ENCODE measurements at regions not wholly inside any gene's neighbourhood (a gene's known extent, or its start where the extent isn't known, plus 50 kb on each side); places are given as distances from the start of the nearest gene placed in this dataset.

GRCh38 chr10:81251457-81252115 lies 623.4 kb upstream of the NRG3 start:
- POLR2A ChIA-PET = no interaction called here
- CTCF ChIA-PET = no interaction called here
- H3K36me3 ChIP-seq (ENCODE audit: control insufficient read depth in 2 of 2, insufficient read depth in 2 of 2, low read length in 1 of 2) = no peaks in the 10 kb centered on the region

More at GRCh38 chr10:81251457-81252115, 623.4 kb upstream of the NRG3 start:
- no peaks in the 10 kb centered on the region for H3K9me3 ChIP-seq (replicated peaks; ENCODE audit: control insufficient read depth, insufficient read depth, low read length)
- H2AFZ ChIP-seq (ENCODE audit: control insufficient read depth, low read depth, low read length) = no peak overlapping the region
- H4K20me1 ChIP-seq (ENCODE audit: control insufficient read depth, insufficient read depth) = no peaks in the 10 kb centered on the region
- WGBS (ENCODE audit: insufficient coverage, insufficient replicate concordance, low lambda C conversion rate, missing lambda C conversion rate) = 1% methylated on average over 4 of the region's 4 CpGs
- no peak for DNase-seq (ENCODE audit: low read depth, low spot score)
- TF ChIP-seq STAT1 (conservative IDR thresholded peaks at IDR 0.05) (no peak), ZBTB4 (CRISPR knock-in tag; IDR thresholded peaks at IDR 0.05) (no peak), RELB (IDR thresholded peaks at IDR 0.05; ENCODE audit: low read depth) (no peak), SMAD5 (IDR thresholded peaks at IDR 0.05; ENCODE audit: low read depth) (no peak), ZNF384 (IDR thresholded peaks at IDR 0.05; ENCODE audit: borderline replicate concordance, low read depth, low read length) (no peak), BCL3 (IDR thresholded peaks at IDR 0.05; ENCODE audit: borderline replicate concordance, insufficient read depth, low read depth, low read length, poor library complexity, severe bottlenecking) (no peak), POU2F2 (IDR thresholded peaks at IDR 0.05; ENCODE audit: borderline replicate concordance, low read depth, low read length) (no peak), SREBF2 (IDR thresholded peaks at IDR 0.05; ENCODE audit: low read length) (no peak)
- TF ChIP-seq, protein P1, sequence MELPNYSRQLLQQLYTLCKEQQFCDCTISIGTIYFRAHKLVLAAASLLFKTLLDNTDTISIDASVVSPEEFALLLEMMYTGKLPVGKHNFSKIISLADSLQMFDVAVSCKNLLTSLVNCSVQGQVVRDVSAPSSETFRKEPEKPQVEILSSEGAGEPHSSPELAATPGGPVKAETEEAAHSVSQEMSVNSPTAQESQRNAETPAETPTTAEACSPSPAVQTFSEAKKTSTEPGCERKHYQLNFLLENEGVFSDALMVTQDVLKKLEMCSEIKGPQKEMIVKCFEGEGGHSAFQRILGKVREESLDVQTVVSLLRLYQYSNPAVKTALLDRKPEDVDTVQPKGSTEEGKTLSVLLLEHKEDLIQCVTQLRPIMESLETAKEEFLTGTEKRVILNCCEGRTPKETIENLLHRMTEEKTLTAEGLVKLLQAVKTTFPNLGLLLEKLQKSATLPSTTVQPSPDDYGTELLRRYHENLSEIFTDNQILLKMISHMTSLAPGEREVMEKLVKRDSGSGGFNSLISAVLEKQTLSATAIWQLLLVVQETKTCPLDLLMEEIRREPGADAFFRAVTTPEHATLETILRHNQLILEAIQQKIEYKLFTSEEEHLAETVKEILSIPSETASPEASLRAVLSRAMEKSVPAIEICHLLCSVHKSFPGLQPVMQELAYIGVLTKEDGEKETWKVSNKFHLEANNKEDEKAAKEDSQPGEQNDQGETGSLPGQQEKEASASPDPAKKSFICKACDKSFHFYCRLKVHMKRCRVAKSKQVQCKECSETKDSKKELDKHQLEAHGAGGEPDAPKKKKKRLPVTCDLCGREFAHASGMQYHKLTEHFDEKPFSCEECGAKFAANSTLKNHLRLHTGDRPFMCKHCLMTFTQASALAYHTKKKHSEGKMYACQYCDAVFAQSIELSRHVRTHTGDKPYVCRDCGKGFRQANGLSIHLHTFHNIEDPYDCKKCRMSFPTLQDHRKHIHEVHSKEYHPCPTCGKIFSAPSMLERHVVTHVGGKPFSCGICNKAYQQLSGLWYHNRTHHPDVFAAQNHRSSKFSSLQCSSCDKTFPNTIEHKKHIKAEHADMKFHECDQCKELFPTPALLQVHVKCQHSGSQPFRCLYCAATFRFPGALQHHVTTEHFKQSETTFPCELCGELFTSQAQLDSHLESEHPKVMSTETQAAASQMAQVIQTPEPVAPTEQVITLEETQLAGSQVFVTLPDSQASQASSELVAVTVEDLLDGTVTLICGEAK (IDR thresholded peaks at IDR 0.05; ENCODE audit: borderline replicate concordance) = no peak
- no peak overlapping the region for H3K27ac ChIP-seq (ENCODE audit: control insufficient read depth, insufficient read depth)
- ChIA-PET SMC1A (ENCODE audit: uncharacterized antibody, unreplicated experiment) (no interaction called here), RAD21 (ENCODE audit: unreplicated experiment) (no interaction called here)
- H3K4me1 ChIP-seq (ENCODE audit: control insufficient read depth, insufficient read depth, low read length) = no peaks in the 10 kb centered on the region
- BruUV-seq (replicated peaks) = no TSS peak
- H3K4me2 ChIP-seq (ENCODE audit: control insufficient read depth, insufficient read depth) = no peak overlapping the region
- FAIRE-seq = no peak
- H3K79me2 ChIP-seq (ENCODE audit: control insufficient read depth, insufficient read depth, low read length) = no peaks in the 10 kb centered on the region
- no peaks in the 10 kb centered on the region for H3K27me3 ChIP-seq (replicated peaks in 1 of 2; ENCODE audit: control insufficient read depth in 2 of 2, insufficient read depth in 2 of 2, low read length in 1 of 2)
- in situ Hi-C loops (cut with MboI) = no loop called here
- intact Hi-C loops (cut with micrococcal nuclease; ENCODE audit: unreplicated experiment) = no loop called here
- no peak overlapping the region for H3K9ac ChIP-seq (ENCODE audit: control insufficient read depth, insufficient read depth, low read length)
- no peak overlapping the region for H3K4me3 ChIP-seq
- no peak for ATAC-seq
